A673 (cell line): ENCODE measurements at regions not wholly inside any gene's neighbourhood (a gene's known extent, or its start where the extent isn't known, plus 50 kb on each side); places are given as distances from the start of the nearest gene placed in this dataset.

Experiments used
- BruUV-seq: library from RNA; stranded (reverse); fragments of 400-500 nt; replicated peaks from 2 replicates; lab custom pipeline; 2021; lab: Mats Ljungman, UMichigan
- CTCF ChIA-PET: fragments of 300-600 bp; sonication (Branson Sonifier 250); formaldehyde crosslinking; loops from one replicate; lab custom pipeline; 2022; ENCODE audit warnings: antibody characterized with exemption; lab: Charles Lee
- POLR2A ChIA-PET: fragments of 300-600 bp; sonication (Branson Sonifier 250); formaldehyde crosslinking; loops from one replicate; lab custom pipeline; 2022; ENCODE audit warnings: antibody characterized with exemption; ENCODE audit not compliant: low non-redundant PET; lab: Charles Lee
- DNase-seq: peaks from one replicate; pipeline ENCODE4 v3.0.0-alpha.2; 2015; ENCODE audit warnings: low spot score
- H3K27ac ChIP-seq: fragments of 200-600 bp; sonication (generic); 2 replicates; pipeline ENCODE4 v1.5.1; 2016; ENCODE audit warnings: mixed run types, low read depth, mild to moderate bottlenecking, mixed read lengths, antibody characterized with exemption, low read length; ENCODE audit not compliant: poor library complexity, severe bottlenecking
- H3K27me3 ChIP-seq: fragments of 200-600 bp; sonication (generic); replicated peaks from 2 replicates; pipeline ENCODE4 v1.6.1; 2017; ENCODE audit warnings: mixed run types, low read depth, mild to moderate bottlenecking, mixed read lengths, antibody characterized with exemption, low read length; ENCODE audit not compliant: insufficient read depth, poor library complexity
- H3K36me3 ChIP-seq: fragments of 200-600 bp; sonication (generic); 2 replicates; pipeline ENCODE4 v1.6.1; 2016; ENCODE audit warnings: mixed run types, mild to moderate bottlenecking, mixed read lengths, antibody characterized with exemption, low read length; ENCODE audit not compliant: insufficient read depth, poor library complexity, severe bottlenecking
- H3K4me1 ChIP-seq: fragments of 200-600 bp; sonication (generic); 2 replicates; pipeline ENCODE4 v1.6.1; 2017; ENCODE audit warnings: mixed run types, mild to moderate bottlenecking, mixed read lengths, antibody characterized with exemption, low read length; ENCODE audit not compliant: insufficient read depth, poor library complexity, severe bottlenecking
- H3K4me3 ChIP-seq: fragments of 200-600 bp; sonication (generic); 2 replicates; pipeline ENCODE4 v1.5.1; 2016; ENCODE audit warnings: low read depth, mixed run types, mild to moderate bottlenecking, mixed read lengths, low read length; ENCODE audit not compliant: poor library complexity, severe bottlenecking
- H3K9me3 ChIP-seq: fragments of 200-600 bp; sonication (generic); 2 replicates; pipeline ENCODE4 v1.6.1; 2016; ENCODE audit warnings: mixed run types, low read depth, mild to moderate bottlenecking, mixed read lengths, antibody characterized with exemption, low read length; ENCODE audit not compliant: poor library complexity, severe bottlenecking
- CTCF ChIP-seq: fragments of 300-800, 200-600 bp; sonication (generic); conservative IDR thresholded peaks from 2 replicates; pipeline ENCODE4 v1.5.1; 2017; ENCODE audit warnings: low read depth, mild to moderate bottlenecking, antibody characterized with exemption, low read length, moderate library complexity, mixed read lengths
- EZH2 ChIP-seq: fragments of 200-600 bp; sonication (generic); IDR thresholded peaks from 2 replicates; pipeline ENCODE4 v1.6.1; 2017; ENCODE audit warnings: borderline replicate concordance, low read depth, mild to moderate bottlenecking, mixed read lengths, antibody characterized with exemption, low read length; ENCODE audit not compliant: poor library complexity, severe bottlenecking
- intact Hi-C: fragments of 100-400 bp; cut with micrococcal nuclease; formaldehyde crosslinking; loops from one replicate; pipeline ENCODE4 v1.10.0; 2022; ENCODE audit not compliant: unreplicated experiment

GRCh38 chr17:14741491-14741890 lies 440.6 kb downstream of the HS3ST3B1 start:
- intact Hi-C loops, result no loop called here
- ChIA-PET CTCF (no interaction called here), POLR2A (no interaction called here)
- no TSS peak for BruUV-seq
- H3K4me1 ChIP-seq, result no peaks in the 10 kb centered on the region
- no peaks in the 10 kb centered on the region for H3K27me3 ChIP-seq
- no peak overlapping the region for H3K27ac ChIP-seq
- no peak for DNase-seq
- no peaks in the 10 kb centered on the region for H3K36me3 ChIP-seq
- TF ChIP-seq EZH2, result no peak
- no peak for TF ChIP-seq CTCF
- H3K4me3 ChIP-seq, result no peak overlapping the region
- peaks cover 22% of the 10 kb centered on the region for H3K9me3 ChIP-seq

GRCh38 chr17:14739656-14740431 lies 439.0 kb downstream of the HS3ST3B1 start:
- Histone ChIP-seq H3K9me3 (peaks cover 15% of the 10 kb centered on the region), H3K4me1 (no peaks in the 10 kb centered on the region), H3K27ac (no peak overlapping the region), H3K36me3 (no peaks in the 10 kb centered on the region), H3K27me3 (no peaks in the 10 kb centered on the region), H3K4me3 (no peak overlapping the region)
- TF ChIP-seq EZH2 (no peak), CTCF (no peak)
- no TSS peak for BruUV-seq
- CTCF ChIA-PET, result no interaction called here
- intact Hi-C loops, result loop anchor here (10.0 kb wide), 1 partner anchor 605 kb away; the partner anchor contains the start of gene TEKT3
- DNase-seq, result no peak
- POLR2A ChIA-PET, result no interaction called here

- DNase-seq, result no peak
- H3K4me3 ChIP-seq, result no peak overlapping the region
- no peaks in the 10 kb centered on the region for H3K27me3 ChIP-seq
- H3K4me1 ChIP-seq, result no peaks in the 10 kb centered on the region
- CTCF ChIA-PET, result no interaction called here
- no peaks in the 10 kb centered on the region for H3K36me3 ChIP-seq
- POLR2A ChIA-PET, result no interaction called here
- no TSS peak for BruUV-seq
- no peak overlapping the region for H3K27ac ChIP-seq
- intact Hi-C loops, result loop anchor here (10.0 kb wide), 1 partner anchor 606 kb away; the partner anchor contains the start of gene TEKT3
- TF ChIP-seq CTCF, result no peak
- TF ChIP-seq EZH2, result no peak
- peaks cover 22% of the 10 kb centered on the region for H3K9me3 ChIP-seq
Observed at GRCh38 chr17:14738652-14738988, 437.7 kb downstream of the HS3ST3B1 start.
